H1 (cell line): ENCODE measurements at regions not wholly inside any gene's neighbourhood (a gene's known extent, or its start where the extent isn't known, plus 50 kb on each side); places are given as distances from the start of the nearest gene placed in this dataset.

ENCODE experiments used
- CTCF ChIA-PET: fragments of 300-600 bp; sonication (Branson Sonifier 250); formaldehyde crosslinking; loops from one replicate; lab custom pipeline; 2021; ENCODE audit not compliant: partially characterized antibody; lab: Charles Lee
- POLR2A ChIA-PET: fragments of 300-600 bp; sonication (Branson Sonifier 250); formaldehyde crosslinking; loops from one replicate; lab custom pipeline; 2021; ENCODE audit warnings: inconsistent platforms; ENCODE audit not compliant: partially characterized antibody; lab: Charles Lee
- DNase-seq, 2 experiments: peaks; one replicate each; pipeline versions ENCODE4 v3.0.0 to v3.0.0-alpha.2; 2010 to 2022; ENCODE audit warnings: low spot score in 2 of 2, low read depth in 1 of 2, mixed read lengths in 1 of 2
- FAIRE-seq: peaks from 2 replicates; lab custom pipeline; 2011; peaks lifted over from hg19 to GRCh38; lab: Jason Lieb, UNC
- H2AFZ ChIP-seq: 2 replicates; pipeline ENCODE4 v1.8.1; 2012; ENCODE audit warnings: low read length, inconsistent platforms
- H2AK5ac ChIP-seq: 2 replicates; pipeline ENCODE4 v1.6.1; 2013; ENCODE audit warnings: low read depth, low read length
- H2BK120ac ChIP-seq: replicated peaks from 2 replicates; pipeline ENCODE3; 2013; ENCODE audit warnings: low read depth, low read length, inconsistent platforms
- H2BK12ac ChIP-seq: 2 replicates; pipeline ENCODE4 v1.6.1; 2013; ENCODE audit warnings: low read depth, low read length
- H2BK15ac ChIP-seq: 2 replicates; pipeline ENCODE4 v1.6.1; 2013; ENCODE audit warnings: low read length
- H2BK20ac ChIP-seq: 2 replicates; pipeline ENCODE4 v1.6.1; 2013; ENCODE audit warnings: low read length
- H2BK5ac ChIP-seq: 2 replicates; pipeline ENCODE4 v1.6.1; 2013; ENCODE audit warnings: low read depth, low read length
- H3K14ac ChIP-seq: 2 replicates; pipeline ENCODE4 v1.6.1; 2013; ENCODE audit warnings: inconsistent platforms; ENCODE audit not compliant: insufficient read length
- H3K18ac ChIP-seq: 2 replicates; pipeline ENCODE4 v1.6.1; 2013; ENCODE audit warnings: low read length; ENCODE audit errors: extremely low read depth
- H3K23ac ChIP-seq: 2 replicates; pipeline ENCODE4 v1.6.1; 2013; ENCODE audit warnings: inconsistent platforms; ENCODE audit not compliant: insufficient read length
- H3K23me2 ChIP-seq: 2 replicates; pipeline ENCODE4 v1.6.1; 2013; ENCODE audit warnings: low read depth, low read length
- H3K27ac ChIP-seq: 2 replicates; pipeline ENCODE4 v1.6.1; 2011; ENCODE audit warnings: low read depth, low read length, inconsistent platforms
- H3K27me3 ChIP-seq, 4 experiments: replicated peaks in 1 of 4; 1 replicate in 1 of 4; 2 replicates in 3 of 4; pipeline versions ENCODE4 v1.6.1 to v1.8.1; 2011 to 2013; ENCODE audit warnings: low read length in 3 of 4, mild to moderate bottlenecking in 3 of 4, inconsistent platforms in 2 of 4, mixed read lengths in 2 of 4, moderate library complexity in 1 of 4; ENCODE audit not compliant: control insufficient read depth in 3 of 4, insufficient read depth in 3 of 4; ENCODE audit errors: extremely low read depth in 1 of 4
- H3K36me3 ChIP-seq, 4 experiments: 2 replicates each; pipeline versions ENCODE4 v1.6.1 to v1.8.1; 2011 to 2013; ENCODE audit warnings: mild to moderate bottlenecking in 4 of 4, low read length in 3 of 4, moderate library complexity in 2 of 4, control low read depth in 1 of 4, inconsistent platforms in 1 of 4; ENCODE audit not compliant: insufficient read depth in 4 of 4, control insufficient read depth in 2 of 4
- H3K4ac ChIP-seq: replicated peaks from 2 replicates; pipeline ENCODE3; 2013; ENCODE audit warnings: low read length, low read depth, mixed read lengths, inconsistent platforms; ENCODE audit not compliant: insufficient read length
- H3K4me1 ChIP-seq, 4 experiments: replicated peaks in 1 of 4; 1 replicate in 1 of 4; 2 replicates in 3 of 4; pipeline versions ENCODE4 v1.6.1 to v1.8.1; 2011 to 2013; ENCODE audit warnings: low read length in 3 of 4, inconsistent platforms in 2 of 4, mixed read lengths in 1 of 4; ENCODE audit not compliant: insufficient read depth in 4 of 4, control insufficient read depth in 3 of 4
- H3K4me2 ChIP-seq, 2 experiments: 2 replicates each; pipeline versions ENCODE4 v1.6.1 to v1.8.1; 2011 to 2013; ENCODE audit warnings: low read depth in 2 of 2, low read length in 2 of 2, control low read depth in 1 of 2, inconsistent platforms in 1 of 2, mild to moderate bottlenecking in 1 of 2; ENCODE audit not compliant: insufficient read depth in 1 of 2
- H3K4me3 ChIP-seq, 4 experiments: fragments of 200-600, 300-600 bp in 1 of 4; sonication (generic), shearing (Covaris generic), sonication (Bioruptor Twin) in 1 of 4; 2 replicates each; pipeline versions ENCODE4 v1.5.1 to v1.8.1; 2011 to 2016; ENCODE audit warnings: low read length in 4 of 4, low read depth in 3 of 4, control low read depth in 2 of 4, inconsistent platforms in 2 of 4, mild to moderate bottlenecking in 2 of 4, mixed read lengths in 1 of 4, moderate library complexity in 1 of 4; ENCODE audit not compliant: insufficient read depth in 2 of 4; ENCODE audit errors: extremely low read depth in 1 of 4
- H3K56ac ChIP-seq: replicated peaks from 2 replicates; pipeline ENCODE3; 2013; ENCODE audit warnings: low read depth, mild to moderate bottlenecking, mixed read lengths, low read length, inconsistent platforms; ENCODE audit not compliant: insufficient read length
- H3K79me1 ChIP-seq: 2 replicates; pipeline ENCODE4 v1.6.1; 2013; ENCODE audit warnings: low read depth, low read length, control low read depth
- H3K79me2 ChIP-seq, 2 experiments: 2 replicates each; pipeline versions ENCODE4 v1.6.1 to v1.8.1; 2012 to 2013; ENCODE audit warnings: low read length in 2 of 2, mild to moderate bottlenecking in 2 of 2, inconsistent platforms in 1 of 2; ENCODE audit not compliant: insufficient read depth in 2 of 2, control insufficient read depth in 1 of 2
- H3K9ac ChIP-seq, 4 experiments: replicated peaks in 1 of 4; 1 replicate in 1 of 4; 2 replicates in 3 of 4; pipeline versions ENCODE4 v1.6.1 to v1.8.1; 2011 to 2013; ENCODE audit warnings: low read depth in 3 of 4, low read length in 3 of 4, control low read depth in 2 of 4, mild to moderate bottlenecking in 2 of 4, moderate library complexity in 2 of 4, inconsistent platforms in 1 of 4; ENCODE audit errors: extremely low read depth in 1 of 4
- H3K9me3 ChIP-seq, 2 experiments: 2 replicates each; pipeline versions ENCODE4 v1.6.1 to v1.8.1; 2012 to 2013; ENCODE audit warnings: mild to moderate bottlenecking in 2 of 2, moderate library complexity in 2 of 2, control low read depth in 1 of 2, inconsistent platforms in 1 of 2, low read depth in 1 of 2, low read length in 1 of 2, mixed read lengths in 1 of 2; ENCODE audit not compliant: insufficient read depth in 2 of 2
- H4K20me1 ChIP-seq, 2 experiments: replicated peaks in 1 of 2; 2 replicates each; pipeline versions ENCODE3 to v1.8.1; 2011 to 2013; ENCODE audit warnings: inconsistent platforms in 2 of 2, low read length in 2 of 2, mild to moderate bottlenecking in 1 of 2; ENCODE audit not compliant: insufficient read depth in 2 of 2, control insufficient read depth in 1 of 2
- H4K5ac ChIP-seq: 2 replicates; pipeline ENCODE4 v1.6.1; 2013; ENCODE audit warnings: low read length, low read depth, mixed read lengths, inconsistent platforms; ENCODE audit not compliant: insufficient read length
- H4K8ac ChIP-seq: 2 replicates; pipeline ENCODE4 v1.8.0; 2013; ENCODE audit warnings: mild to moderate bottlenecking, moderate library complexity, low read length, inconsistent platforms; ENCODE audit not compliant: insufficient read depth; ENCODE audit errors: extremely low read depth
- H4K91ac ChIP-seq: replicated peaks from 2 replicates; pipeline ENCODE3; 2013; ENCODE audit warnings: low read length, mixed read lengths, inconsistent platforms; ENCODE audit not compliant: insufficient read length
- ASH2L ChIP-seq: fragments of 200-600, 300-600 bp; sonication (generic); IDR thresholded peaks from one replicate; pipeline ENCODE4 v1.7.1; 2017; ENCODE audit warnings: low read length
- ATF3 ChIP-seq: IDR thresholded peaks from 2 replicates; pipeline ENCODE4 v1.6.1; 2011; ENCODE audit warnings: low read depth, mild to moderate bottlenecking, low read length; ENCODE audit not compliant: insufficient read depth
- BACH1 ChIP-seq: IDR thresholded peaks from 2 replicates; pipeline ENCODE4 v1.6.1; 2012; ENCODE audit warnings: low read length, improper control_type of control experiment
- CBX5 ChIP-seq: fragments of 300-800, 300-1000 bp; sonication (generic); IDR thresholded peaks from 2 replicates; pipeline ENCODE4 v1.7.1; 2016; ENCODE audit warnings: antibody characterized with exemption, low read length, low read depth
- FOSL1 ChIP-seq: IDR thresholded peaks from 2 replicates; pipeline ENCODE4 v1.6.1; 2011; ENCODE audit warnings: mild to moderate bottlenecking, low read depth, low read length, moderate library complexity; ENCODE audit not compliant: insufficient read depth
- GTF2F1 ChIP-seq: IDR thresholded peaks from 2 replicates; pipeline ENCODE4 v1.6.1; 2012; ENCODE audit warnings: low read depth, low read length, improper control_type of control experiment, borderline replicate concordance
- KDM4A ChIP-seq: IDR thresholded peaks from one replicate; pipeline ENCODE4 v1.7.1; 2012; ENCODE audit warnings: low read depth, mild to moderate bottlenecking, moderate library complexity, low read length, inconsistent platforms; ENCODE audit not compliant: severe bottlenecking
- POLR2A ChIP-seq, 2 experiments: IDR thresholded peaks; 1 replicate in 1 of 2; 2 replicates in 1 of 2; pipeline ENCODE4 v1.6.1; 2011; ENCODE audit warnings: low read depth in 2 of 2, low read length in 2 of 2, mild to moderate bottlenecking in 2 of 2; ENCODE audit errors: control extremely low read depth in 1 of 2
- RNF2 ChIP-seq: fragments of 200-900, 300-1000 bp; sonication (generic); IDR thresholded peaks from 2 replicates; pipeline ENCODE4 v1.7.1; 2016; ENCODE audit warnings: borderline replicate concordance, low read depth, mild to moderate bottlenecking, antibody characterized with exemption, low read length; ENCODE audit not compliant: poor library complexity, severe bottlenecking; ENCODE audit errors: missing control alignments
- SP4 ChIP-seq: IDR thresholded peaks from 2 replicates; pipeline ENCODE4 v1.6.1; 2012; ENCODE audit warnings: low read length, inconsistent platforms
- WGBS, 2 experiments: shearing (Covaris generic) in 1 of 2; methylation state at CpG; one replicate each; pipeline versions ENCODE4 v1.1.6 to v1.1.7; 2013 to 2015; ENCODE audit warnings: low lambda C conversion rate in 2 of 2, mixed read lengths in 2 of 2, inconsistent platforms in 1 of 2, low coverage in 1 of 2, missing lambda C conversion rate in 1 of 2; ENCODE audit not compliant: insufficient replicate concordance in 2 of 2, insufficient coverage in 1 of 2, insufficient read length in 1 of 2; ENCODE audit errors: extremely low coverage in 1 of 2, missing lambda C conversion rate in 1 of 2; 5-methylcytosine and 5-hydroxymethylcytosine counted together
- TF ChIP-seq, protein P1 (sequence below): IDR thresholded peaks from 2 replicates; pipeline ENCODE4 v1.6.1; 2012; ENCODE audit warnings: low read length, inconsistent platforms

GRCh38 chr6:48419992-48420391, 309.0 kb upstream of the PTCHD4 start:
- no peak overlapping the region for H2BK20ac ChIP-seq
- H3K9me3 ChIP-seq = 0 out of 4 replicates have a peak, but pooled peaks cover 0 to 5% of the 10 kb centered on the region in 2 experiments
- no peak overlapping the region for H3K27ac ChIP-seq
- H2AFZ ChIP-seq = no peak overlapping the region
- no peak overlapping the region for H3K9ac ChIP-seq
- no peak overlapping the region for H3K14ac ChIP-seq
- no peak overlapping the region for H3K4ac ChIP-seq
- ChIA-PET CTCF (interaction anchor here (1.9 to 2.3 kb wide), 2 partner anchors 12 to 56 kb away, joined by 6 to 7 read pairs; no protein-coding TSS in a partner anchor), POLR2A (no interaction called here)
- no peak overlapping the region for H3K18ac ChIP-seq
- no peaks in the 10 kb centered on the region for H3K79me2 ChIP-seq
- H3K79me1 ChIP-seq = no peaks in the 10 kb centered on the region
- H3K56ac ChIP-seq = no peak overlapping the region
- no peak overlapping the region for H3K4me2 ChIP-seq
- H4K5ac ChIP-seq = no peak overlapping the region
- no peaks in the 10 kb centered on the region for H3K23me2 ChIP-seq
- no peak overlapping the region for H2BK5ac ChIP-seq
- no peak overlapping the region for H2BK120ac ChIP-seq
- no peaks in the 10 kb centered on the region for H3K27me3 ChIP-seq
- H3K4me3 ChIP-seq = no peak overlapping the region
- H2BK15ac ChIP-seq = no peak overlapping the region
- no peak for FAIRE-seq
- H4K8ac ChIP-seq = no peak overlapping the region
- H2AK5ac ChIP-seq = no peak overlapping the region
- WGBS, 2 experiments = 88% methylated on average over 1 of the region's 1 CpG; no CpG with 5 or more reads in 1 of the 2 experiments
- no peak overlapping the region for H2BK12ac ChIP-seq
- no peaks in the 10 kb centered on the region for H4K20me1 ChIP-seq
- no peak overlapping the region for H3K23ac ChIP-seq
- H3K36me3 ChIP-seq = no peaks in the 10 kb centered on the region
- no peak for DNase-seq
- H4K91ac ChIP-seq = no peak overlapping the region
- H3K4me1 ChIP-seq = no peaks in the 10 kb centered on the region
- TF ChIP-seq RNF2 = no peak
- TF ChIP-seq GTF2F1 = no peak
- no peak for TF ChIP-seq POLR2A (IDR thresholded peaks at IDR 0.05; ENCODE audit: control extremely low read depth in 1 of 2, low read depth in 2 of 2, low read length in 2 of 2)
- TF ChIP-seq FOSL1 = no peak
- TF ChIP-seq ATF3 = no peak
- TF ChIP-seq CBX5 = no peak
- no peak for TF ChIP-seq ASH2L
- no peak for TF ChIP-seq BACH1
- TF ChIP-seq, protein P1, sequence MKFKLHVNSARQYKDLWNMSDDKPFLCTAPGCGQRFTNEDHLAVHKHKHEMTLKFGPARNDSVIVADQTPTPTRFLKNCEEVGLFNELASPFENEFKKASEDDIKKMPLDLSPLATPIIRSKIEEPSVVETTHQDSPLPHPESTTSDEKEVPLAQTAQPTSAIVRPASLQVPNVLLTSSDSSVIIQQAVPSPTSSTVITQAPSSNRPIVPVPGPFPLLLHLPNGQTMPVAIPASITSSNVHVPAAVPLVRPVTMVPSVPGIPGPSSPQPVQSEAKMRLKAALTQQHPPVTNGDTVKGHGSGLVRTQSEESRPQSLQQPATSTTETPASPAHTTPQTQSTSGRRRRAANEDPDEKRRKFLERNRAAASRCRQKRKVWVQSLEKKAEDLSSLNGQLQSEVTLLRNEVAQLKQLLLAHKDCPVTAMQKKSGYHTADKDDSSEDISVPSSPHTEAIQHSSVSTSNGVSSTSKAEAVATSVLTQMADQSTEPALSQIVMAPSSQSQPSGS = no peak
- no peak for TF ChIP-seq SP4
- TF ChIP-seq KDM4A = no peak
